GM12864 (cell line): ENCODE measurements at regions not wholly inside any gene's neighbourhood (a gene's known extent, or its start where the extent isn't known, plus 50 kb on each side); places are given as distances from the start of the nearest gene placed in this dataset.

ENCODE experiments used
- DNase-seq: peaks from one replicate; pipeline ENCODE4 v3.0.0-alpha.2; 2011; ENCODE audit warnings: low read depth
- H3K4me3 ChIP-seq: 2 replicates; pipeline ENCODE4 v1.5.1; 2011; ENCODE audit warnings: mild to moderate bottlenecking, low read depth, low read length, control low read depth
- CTCF ChIP-seq: IDR thresholded peaks from 2 replicates; pipeline ENCODE4 v1.5.1; 2011; ENCODE audit warnings: low read depth, mild to moderate bottlenecking, moderate library complexity, low read length, control low read depth, inconsistent platforms; ENCODE audit errors: missing control alignments

DNA sequence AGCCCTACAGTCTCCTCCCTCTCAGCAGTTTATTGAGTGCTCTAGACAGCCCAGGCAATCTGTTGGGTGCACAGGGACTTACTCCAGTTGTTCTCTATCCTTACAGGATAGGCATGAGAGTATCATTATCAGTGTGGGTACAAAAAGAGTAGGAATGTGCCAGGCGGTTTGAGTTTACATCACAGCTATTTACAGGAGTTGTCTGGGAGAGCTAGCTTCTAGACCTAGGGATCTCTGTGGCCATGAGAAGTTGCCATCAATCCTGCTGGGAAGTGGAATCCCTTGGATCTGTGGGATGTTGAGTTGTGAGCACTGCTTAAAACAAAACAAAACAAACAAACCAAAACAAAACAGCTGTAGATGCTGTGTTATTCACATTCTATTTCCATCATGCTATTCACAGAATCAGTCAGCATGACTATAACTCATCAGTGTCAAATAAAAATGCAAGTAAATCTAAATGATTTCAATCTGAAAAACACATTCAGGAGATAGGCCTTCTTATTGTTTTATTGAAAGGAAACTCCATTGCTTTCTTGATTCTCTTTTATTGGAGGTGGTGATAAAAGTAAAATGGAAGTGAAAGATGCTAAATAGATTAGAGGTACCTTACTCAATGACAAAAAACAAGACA, 552.4 kb upstream of the ZNF608 start:
- no peak overlapping the region for H3K4me3 ChIP-seq
- no peak for TF ChIP-seq CTCF
- DNase-seq, result no peak

- no peak for TF ChIP-seq CTCF
- H3K4me3 ChIP-seq, result no peak overlapping the region
Observed at GRCh38 chr5:125301711-125302110, 555.3 kb upstream of the ZNF608 start.

GRCh38 chr5:125302577-125302976, 556.1 kb upstream of the ZNF608 start:
- TF ChIP-seq CTCF, result no peak

More at GRCh38 chr5:125301711-125302110, 555.3 kb upstream of the ZNF608 start:
- DNase-seq, result no peak

DNA sequence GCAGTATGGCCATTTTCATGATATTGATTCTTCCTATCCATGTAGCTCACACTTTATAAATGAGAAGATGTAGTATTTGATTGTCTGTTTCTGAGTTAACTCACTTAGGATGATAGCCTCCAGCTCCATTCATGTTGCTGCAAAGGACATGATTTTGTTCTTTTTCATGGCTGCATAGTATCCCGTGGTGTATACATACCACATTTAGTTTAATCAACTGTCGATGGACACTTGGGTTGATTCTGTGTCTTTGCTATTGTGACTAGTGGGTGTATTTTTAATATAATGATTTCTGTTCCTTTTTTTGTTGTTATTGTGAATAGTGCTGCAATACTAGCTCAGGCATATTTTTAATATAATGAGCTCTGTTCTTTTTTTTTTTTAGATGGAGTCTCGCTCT, 560.3 kb upstream of the ZNF608 start:
- no peak for TF ChIP-seq CTCF

More at GRCh38 chr5:125302577-125302976, 556.1 kb upstream of the ZNF608 start:
- no peak for DNase-seq
- H3K4me3 ChIP-seq, result no peak overlapping the region

GRCh38 chr5:125310749-125311148, 564.3 kb upstream of the ZNF608 start:
- no peak overlapping the region for H3K4me3 ChIP-seq
- no peak for DNase-seq
- TF ChIP-seq CTCF, result no peak

More for the DNA sequence above, 560.3 kb upstream of the ZNF608 start:
- no peak for DNase-seq
- no peak overlapping the region for H3K4me3 ChIP-seq

DNA sequence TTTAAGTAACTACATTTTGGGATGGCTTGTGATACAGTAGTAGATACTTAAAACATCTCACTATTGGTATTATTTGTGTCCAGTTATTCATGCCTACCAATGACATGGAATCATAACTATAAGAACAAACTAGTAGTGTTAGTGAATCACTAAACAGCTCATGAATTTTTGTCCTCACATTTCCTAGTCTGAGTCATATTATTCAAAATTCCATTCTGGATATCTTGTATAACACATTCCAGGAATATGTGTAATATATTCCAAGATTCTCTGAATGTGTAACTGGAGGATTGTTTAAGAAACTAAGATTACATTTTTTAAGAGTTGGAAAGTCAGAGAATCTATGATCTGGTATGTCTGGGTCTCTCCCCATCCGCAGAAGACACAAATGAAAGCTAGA, 565.3 kb upstream of the ZNF608 start:
- H3K4me3 ChIP-seq, result no peak overlapping the region
- no peak for TF ChIP-seq CTCF
- DNase-seq, result no peak

- DNase-seq, result no peak
- no peak overlapping the region for H3K4me3 ChIP-seq
- TF ChIP-seq CTCF, result no peak
Observed at GRCh38 chr5:125313555-125313954, 567.1 kb upstream of the ZNF608 start.
